ENCODE measurements at regions not wholly inside any gene's neighbourhood (a gene's known extent, or its start where the extent isn't known, plus 50 kb on each side); places are given as distances from the start of the nearest gene placed in this dataset.

DNA sequence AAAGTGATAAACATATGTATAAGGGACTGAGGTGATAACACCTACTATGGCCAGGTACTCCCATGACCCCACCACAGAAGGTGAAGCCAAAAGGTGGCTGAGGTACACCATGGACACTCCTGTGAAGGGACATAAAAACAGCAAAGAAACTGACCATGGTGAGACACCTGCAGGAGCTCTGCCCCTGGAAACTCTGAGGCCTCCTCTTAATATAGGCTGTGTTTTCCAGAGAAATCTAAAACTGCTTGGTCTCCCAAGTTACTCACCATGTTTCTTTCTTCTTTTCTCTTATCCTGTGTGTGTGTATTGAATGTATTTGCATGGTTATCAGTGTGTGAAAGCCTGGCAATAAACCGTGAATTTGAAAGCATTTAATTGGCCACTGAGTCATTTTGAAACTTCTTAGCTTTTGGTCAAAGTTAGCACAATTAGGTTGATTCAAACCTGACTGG is 739.3 kb upstream of the GCFC2 start:
- DNase-seq (ENCODE audit: low spot score) = no peak

DNA sequence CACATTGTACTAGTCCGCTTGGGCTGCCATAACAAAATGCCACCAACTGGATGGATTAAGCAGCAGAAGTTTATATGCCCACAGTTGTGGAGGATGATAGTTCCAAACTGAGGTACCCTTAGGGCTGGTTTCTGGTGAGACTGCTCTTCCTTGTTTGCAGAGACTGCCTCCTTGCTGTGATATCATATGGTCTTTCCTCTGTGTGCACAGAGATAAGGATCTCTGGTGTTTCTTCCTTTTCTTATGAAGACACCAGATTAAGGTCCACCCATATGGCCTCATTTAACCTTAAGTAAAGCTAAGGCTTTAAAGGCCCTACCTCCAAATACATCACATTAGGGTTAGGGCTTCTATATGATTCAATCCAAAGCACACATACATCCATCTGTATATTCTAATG is 738.2 kb upstream of the GCFC2 start:
- no peak for DNase-seq (ENCODE audit: low spot score)

DNA sequence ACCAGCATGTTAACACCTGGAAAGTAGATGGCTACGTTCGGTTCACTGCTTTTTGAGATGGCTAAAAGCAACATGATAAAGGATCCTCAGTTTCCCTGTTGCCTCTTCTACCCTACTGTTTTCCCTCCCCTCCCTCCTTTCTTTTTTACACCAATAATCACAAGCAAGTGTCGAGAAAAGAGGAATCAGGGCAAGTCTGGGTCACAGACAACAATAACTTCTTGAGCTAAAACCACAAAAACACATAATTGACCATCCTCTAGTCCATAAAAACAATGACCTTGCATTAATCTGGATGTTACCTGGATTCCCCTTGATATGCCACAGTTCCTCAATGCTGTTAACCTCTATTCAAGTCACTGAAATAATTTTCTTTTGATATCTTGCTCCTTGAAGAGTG is 736.6 kb upstream of the GCFC2 start:
- DNase-seq (ENCODE audit: low spot score) = no peak

DNA sequence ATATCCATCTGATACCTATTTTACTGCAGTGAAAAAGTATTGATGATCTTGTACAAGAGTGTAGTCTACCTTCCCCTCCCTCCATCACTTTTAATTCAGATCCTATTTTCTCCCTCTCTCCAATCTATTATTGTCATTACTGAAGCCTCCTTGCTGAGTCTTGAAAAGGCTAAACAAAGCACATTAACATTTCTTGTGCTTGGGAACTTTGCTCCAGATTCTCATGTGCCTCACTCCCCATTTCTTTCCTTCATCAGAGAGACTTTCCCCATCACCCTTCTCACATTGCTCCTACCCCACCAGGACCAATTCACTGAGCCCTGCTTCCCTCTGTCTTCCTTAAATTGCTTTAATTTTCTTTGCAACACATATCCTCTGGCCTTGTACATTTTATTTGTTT is 736.2 kb upstream of the GCFC2 start:
- no peak for DNase-seq (ENCODE audit: low spot score)

DNA sequence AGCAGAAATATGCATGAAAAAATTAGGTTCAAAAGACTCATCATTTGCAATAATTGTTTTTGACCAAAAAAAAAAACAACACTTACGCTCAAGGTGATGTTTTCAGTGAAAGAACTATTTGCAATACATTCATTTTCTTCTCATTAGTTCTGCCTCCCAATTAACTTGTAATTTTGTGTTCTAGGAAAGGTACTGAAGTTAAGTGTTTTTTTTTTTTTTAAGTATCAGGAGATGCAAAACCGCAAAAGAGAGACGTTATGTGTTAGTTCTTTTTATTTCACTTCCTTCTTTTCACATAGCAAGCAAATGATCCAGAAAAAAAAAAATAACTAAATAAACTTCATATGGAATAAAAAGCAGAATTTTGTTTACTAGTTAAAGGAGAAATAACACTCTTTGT is 735.2 kb upstream of the GCFC2 start:
- no peak for DNase-seq (ENCODE audit: low spot score)

DNA sequence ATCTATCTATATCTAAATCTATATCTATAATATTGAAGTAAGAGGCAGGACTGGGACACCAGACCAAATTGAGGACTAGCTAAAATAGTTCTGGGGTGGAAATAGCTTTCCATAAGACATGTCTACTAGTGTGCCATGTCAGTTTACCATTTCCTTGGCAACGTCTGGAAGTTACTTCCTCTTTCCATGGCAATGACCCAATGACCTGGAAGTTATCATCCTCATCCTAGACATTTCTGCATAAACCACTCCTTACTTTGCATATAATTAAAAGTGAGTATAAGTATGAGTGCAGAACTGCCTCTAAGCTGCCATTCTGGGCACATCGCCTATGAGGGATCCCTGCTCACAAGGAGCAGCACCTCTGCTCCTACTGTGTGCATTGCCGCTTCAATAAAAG is 734.0 kb upstream of the GCFC2 start:
- DNase-seq (ENCODE audit: low spot score) = no peak

DNA sequence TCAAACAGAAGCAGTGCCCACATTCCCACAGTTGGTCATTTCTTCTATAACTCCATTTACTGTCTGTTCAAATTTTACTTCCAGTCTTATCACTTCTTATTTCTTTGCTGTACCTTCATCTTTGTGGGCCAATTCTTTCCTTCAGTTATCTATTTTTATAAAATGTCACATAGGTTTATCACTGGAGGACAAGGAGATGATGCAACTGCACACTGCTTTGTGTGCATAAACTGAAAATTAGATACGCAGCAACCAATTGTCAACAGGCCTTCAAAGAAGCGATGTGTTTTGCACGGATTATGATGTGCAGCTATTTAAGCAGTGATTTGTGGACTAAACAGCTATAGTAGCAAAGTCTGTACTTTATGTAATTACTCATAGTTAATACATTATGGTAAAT is 726.8 kb upstream of the GCFC2 start:
- no peak for DNase-seq (ENCODE audit: low spot score)

DNA sequence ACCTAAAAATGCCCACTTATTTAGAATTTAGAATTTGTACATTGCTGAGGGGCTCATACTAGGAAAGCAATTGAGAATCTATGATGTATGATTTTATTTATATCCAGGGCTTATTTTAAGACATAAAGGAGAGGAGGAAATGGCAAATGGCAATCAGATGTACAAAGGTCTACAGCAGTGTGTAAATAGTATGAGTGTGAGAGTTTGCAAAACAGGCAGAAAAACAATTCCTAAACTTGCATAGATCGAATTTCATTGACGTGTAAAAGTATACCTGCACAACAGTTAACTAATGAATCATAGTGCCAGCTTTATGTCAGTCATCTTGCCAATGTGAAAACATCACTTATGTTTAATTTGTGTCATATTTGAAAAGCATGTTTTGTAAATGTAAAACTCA is 718.7 kb upstream of the GCFC2 start:
- DNase-seq (ENCODE audit: low spot score) = no peak

DNA sequence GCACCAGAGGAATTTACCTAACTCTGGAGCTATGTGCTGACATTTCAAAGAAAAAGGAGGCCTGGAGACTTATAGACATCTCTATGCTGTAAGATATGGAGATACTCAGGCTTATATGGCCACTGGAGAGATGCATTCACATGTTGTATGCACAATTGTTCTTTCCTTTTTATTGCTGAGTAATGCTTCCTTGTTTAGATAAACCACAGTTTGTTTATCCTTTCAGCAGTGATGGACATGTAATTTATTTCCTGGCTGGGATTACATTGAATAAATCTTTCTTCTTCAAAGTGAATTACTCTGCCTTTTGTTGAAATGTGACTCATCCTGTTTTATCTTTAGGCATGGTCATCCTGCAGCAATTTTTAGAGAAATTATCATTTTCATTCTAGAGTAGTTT is 716.7 kb upstream of the GCFC2 start:
- no peak for DNase-seq (ENCODE audit: low spot score)

DNA sequence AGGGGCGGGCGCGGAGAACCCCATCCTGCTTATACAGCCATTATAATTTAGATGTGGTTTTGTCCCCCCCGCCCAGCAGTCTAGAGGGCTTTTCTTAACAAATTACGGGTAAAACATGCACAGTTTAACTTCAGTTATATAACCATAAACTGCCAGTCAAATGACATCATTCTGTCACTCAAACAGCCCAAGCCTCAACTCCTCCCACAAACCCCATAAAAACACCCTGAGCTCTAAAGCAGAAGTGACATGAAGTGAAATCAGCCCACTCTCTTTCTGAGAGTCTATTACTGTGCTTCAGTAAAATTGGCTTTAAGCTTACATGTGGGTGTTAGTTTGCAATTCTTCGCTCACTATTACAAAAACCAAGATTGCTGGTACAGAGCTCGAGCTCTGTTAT is 705.1 kb upstream of the GCFC2 start:
- no peak for DNase-seq (ENCODE audit: low spot score)

DNA sequence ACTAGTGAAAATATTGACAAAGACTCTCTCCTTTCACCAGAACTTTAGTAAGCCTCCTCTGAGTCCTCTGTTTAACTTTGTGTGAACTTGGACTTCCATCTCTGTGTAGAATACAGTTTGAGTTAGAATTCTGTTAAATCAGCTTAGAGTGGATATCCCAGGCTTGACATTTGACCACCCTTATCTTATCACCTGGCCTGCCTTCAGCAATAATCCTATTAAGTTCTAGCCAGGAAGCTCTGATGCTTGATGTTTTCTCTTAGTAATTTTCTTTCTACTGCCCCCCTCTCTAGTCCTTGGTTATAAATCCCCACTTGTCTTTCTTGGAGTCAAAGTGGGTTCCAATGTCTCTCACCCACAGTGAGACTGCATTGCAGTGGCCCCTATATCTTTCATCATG is 702.7 kb upstream of the GCFC2 start:
- no peak for DNase-seq (ENCODE audit: low spot score)

DNA sequence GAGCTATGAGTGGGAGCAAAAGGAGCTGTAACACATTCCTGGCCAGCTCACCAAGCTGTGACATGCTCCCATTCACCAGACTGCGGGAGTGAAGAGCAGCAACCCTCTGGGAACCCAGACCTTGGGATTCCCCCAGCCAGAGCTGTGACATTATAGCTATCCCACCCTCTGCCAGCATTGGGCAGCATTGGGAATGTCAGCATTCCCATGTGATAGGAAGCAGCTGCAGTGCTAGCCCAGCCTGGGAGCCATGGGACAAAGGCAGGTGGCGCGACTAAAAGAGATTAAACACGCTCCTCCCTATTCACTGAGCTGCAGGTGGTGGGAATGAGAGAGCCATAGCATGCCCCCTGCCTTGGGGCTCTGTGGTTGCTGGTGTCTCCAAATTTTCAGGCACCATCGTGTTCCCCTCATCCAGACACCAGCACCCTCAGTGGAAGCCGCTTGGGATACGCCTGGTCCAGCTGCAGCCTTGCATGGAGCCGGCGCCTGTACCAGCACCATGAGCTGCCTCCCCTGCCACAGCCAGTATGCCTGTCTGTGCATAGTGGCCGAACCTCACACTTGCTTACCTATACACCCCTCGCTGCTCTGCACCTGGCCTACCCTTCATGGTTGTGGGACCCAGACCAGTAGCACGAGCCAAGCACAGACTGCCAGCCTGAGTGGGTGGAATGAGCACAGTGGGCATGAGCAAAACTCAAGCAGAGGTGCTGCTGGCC is 695.6 kb upstream of the GCFC2 start:
- DNase-seq (ENCODE audit: low spot score) = no peak

DNA sequence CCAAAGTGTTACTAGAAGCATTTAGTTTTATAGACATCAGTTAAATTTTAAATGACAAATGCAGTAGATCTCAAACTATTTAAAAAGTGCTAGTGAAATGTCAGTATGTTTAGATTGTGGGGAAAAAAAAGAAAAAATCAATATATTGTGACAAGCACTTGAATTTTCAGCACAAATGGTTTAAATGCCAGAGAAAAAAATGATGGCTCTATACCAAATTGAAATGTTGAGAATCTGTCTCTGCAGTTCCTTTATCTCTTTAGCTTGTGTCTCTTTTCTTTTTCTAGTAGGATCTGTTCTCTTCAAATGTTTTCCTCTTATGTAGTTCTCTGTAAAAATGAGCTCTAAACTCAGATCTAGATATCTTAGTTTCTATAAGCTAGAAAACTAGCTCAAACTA is 682.6 kb upstream of the GCFC2 start:
- no peak for DNase-seq (ENCODE audit: low spot score)

DNA sequence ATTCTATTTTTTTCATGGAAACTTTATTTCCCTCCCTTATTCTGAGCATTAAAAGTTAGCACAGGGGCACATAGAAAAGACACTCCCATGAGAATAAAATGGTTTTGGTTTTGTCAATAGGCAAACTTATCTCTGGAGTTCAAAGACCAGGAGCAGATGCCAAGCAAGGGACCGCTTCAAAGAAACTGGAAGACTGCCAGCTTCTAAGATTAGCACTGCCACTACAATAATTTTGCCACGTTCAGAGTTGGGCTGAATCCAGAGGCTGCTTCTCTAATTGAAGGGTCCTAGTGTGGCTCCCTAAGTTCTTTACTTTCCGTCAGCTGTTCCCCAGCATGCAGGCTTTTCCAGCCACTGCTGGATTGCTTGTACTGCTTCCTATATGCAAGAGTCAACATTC is 681.0 kb upstream of the GCFC2 start:
- no peak for DNase-seq (ENCODE audit: low spot score)

DNA sequence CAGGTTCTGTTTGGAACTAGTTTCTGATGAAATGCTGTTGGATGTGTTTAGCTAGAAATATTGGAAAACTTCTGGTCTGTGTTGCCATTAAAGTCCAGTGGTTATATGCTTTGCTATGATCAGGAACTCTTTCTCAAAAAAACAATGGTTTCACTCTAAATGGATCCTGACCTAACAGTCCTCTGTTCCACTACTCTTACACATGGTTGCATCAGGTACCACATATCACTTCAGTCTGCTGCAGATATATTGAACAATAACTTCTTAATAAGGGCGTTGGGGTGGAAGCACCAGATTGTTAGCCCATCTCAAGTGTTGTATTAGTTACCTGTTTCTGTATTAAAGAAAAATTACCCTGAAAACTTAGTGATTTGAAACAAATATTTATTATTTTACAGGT is 676.6 kb upstream of the GCFC2 start:
- no peak for DNase-seq (ENCODE audit: low spot score)

DNA sequence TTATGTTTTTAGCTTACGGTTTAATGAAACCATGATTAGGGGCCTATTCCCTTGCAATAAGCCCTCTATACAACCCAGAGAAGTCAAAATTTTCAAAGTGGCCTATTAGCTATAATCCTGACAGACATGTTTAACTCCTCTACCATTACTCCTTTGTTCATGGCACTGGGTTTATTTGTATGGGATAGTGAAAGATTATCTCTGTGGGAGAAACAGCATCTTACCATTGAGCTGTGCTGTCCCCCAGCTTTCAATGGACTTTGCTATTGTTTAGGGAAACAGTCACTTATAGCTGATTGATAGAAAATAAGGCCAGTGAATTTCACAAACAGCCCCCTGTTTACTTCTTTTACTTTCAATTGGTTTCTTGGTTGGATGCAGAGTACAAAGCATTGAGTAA is 675.2 kb upstream of the GCFC2 start:
- no peak for DNase-seq (ENCODE audit: low spot score)

DNA sequence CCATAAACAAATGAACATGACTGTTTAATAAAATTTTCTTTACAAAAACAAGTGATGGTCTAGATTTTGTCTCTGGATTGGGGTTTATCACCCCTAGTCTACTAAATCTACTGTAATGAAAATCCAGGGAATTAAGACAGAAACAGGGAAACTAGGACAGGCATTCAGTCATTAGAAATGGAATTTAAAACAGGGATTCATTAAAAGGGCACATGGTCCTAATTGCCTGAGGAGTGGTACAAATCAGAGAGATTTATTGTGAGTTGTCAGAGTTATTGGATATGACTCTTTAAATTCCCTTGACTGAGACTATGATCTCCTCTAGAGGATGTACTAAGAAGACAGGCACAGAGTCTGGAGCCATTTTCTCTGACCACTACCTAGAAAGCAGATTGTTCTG is 670.9 kb upstream of the GCFC2 start:
- no peak for DNase-seq (ENCODE audit: low spot score)

DNA sequence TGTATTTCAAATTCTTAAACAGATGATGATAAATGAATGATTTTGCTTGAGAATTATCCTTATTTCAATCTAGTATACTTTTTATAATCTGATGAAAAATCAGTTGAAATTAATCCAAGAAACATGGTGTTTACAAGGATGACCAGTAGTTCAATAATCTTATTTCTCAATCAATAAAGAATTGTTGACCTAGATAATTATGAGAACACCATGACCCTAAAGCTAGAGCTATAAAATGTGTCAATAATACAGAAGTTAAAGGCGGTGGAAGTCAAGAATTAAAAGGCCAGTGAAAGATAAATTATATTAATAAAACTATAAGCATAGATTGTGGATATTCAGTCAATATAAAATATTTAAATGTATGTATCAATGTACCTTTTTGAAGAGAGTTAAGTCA is 667.4 kb upstream of the GCFC2 start:
- DNase-seq (ENCODE audit: low spot score) = no peak

DNA sequence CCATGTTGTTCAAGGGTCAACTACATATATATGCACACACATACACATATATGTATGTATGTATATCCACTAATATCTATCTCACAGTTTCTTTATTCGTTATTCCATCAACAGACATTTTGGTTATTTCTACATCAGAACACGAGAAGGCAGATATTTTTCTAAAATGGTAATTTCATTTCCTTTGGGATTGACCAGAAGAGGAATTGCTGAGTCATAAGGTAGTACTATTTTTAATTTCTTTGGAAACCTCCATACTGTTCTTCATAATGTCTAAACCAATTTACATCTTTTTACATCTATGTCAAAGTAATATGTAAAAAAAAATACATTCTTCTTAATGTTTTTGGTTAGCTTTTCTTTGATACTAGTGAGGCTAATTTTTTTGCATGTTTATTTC is 630.7 kb upstream of the GCFC2 start:
- no peak for DNase-seq (ENCODE audit: low spot score)

DNA sequence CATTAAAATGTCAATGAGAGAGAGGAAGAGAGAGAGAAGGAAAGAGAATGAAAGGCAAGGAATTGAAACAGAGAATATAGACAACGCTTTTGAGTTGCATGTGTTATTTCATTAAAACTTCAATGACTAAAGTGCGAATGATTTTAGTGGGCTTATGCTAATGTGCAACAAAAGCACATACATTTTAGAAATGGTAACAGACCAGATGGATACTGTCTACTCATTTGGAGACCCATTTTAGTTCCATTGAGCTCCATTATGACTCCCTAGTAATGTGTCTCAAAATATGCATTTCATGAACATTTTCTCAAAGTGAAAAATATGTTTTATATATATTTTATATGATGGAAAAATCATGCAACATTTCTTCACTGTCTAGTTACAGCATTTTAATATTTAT is 622.2 kb upstream of the GCFC2 start:
- DNase-seq (ENCODE audit: low spot score) = no peak

DNA sequence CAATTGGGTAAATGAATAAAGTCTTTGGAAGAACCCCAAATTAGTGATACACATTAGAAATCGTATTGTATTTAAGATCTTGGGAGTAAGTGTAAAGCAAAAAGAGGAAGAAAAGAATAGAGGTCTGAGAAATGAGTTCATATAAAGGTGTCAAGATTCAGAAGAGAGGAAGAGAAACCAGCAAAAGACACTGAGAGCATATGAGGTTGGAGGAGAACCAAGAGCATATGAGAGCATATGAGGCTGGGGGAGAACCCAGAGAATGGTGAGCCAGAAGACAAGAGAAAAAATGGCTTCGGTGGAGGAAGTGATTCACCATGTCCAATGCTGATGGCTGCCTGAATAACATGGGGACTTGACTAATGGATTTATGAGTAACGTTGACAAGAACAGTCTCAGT is 620.1 kb upstream of the GCFC2 start:
- DNase-seq (ENCODE audit: low spot score) = no peak

DNA sequence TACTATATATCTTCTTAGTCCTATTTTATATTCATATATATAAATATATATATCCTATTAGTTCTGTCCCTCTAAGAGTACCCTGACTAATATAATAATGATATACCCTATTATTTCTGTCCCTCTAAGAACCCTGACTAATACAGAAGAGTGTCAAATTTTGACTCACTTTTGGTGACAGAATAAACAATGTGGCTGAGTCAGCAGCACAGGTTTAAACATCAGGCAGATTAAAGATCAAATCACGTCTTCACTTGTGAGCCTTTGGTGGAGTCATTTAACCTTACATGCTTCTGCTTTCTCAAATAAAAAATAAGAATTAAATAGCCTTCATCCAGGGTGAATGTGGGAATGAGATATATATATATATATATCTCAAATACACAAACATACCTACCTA is 615.9 kb upstream of the GCFC2 start:
- no peak for DNase-seq (ENCODE audit: low spot score)

DNA sequence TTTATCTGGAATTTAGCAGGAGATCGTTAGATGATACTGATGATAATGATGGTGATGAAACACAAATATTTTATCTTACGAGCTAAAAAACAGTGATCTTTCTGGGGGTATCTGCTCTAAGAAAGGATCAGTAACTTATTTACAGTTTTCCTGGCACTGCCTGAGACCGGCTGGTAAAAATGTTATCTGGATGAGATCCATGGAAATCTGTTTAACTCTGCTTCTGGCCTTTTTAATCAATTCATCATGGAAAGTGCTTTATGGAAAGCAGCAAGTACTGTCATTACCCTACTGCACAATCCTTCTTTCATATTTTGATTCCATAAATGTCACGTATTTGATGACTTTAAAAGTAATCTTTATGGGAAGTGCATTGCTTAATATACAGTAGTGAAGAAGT is 612.7 kb upstream of the GCFC2 start:
- DNase-seq (ENCODE audit: low spot score) = no peak

DNA sequence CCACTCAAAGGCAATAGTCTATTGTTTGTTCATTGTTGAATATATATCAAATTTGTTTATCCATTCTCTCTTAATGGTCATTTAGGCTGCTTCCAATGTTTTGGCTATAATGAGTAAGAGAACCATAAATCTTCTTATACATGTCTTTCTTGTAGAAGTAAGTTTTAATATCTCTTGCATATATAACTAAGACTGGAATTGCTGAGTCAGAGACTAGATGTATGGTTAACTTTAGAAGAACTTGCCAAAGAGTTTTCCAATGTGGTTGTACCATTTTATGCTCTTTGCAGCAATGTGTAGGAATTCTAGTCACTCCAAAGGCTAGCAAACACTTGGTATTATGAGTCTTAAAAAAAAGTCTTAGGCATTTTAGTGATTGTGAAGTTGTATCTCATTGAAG is 610.0 kb upstream of the GCFC2 start:
- no peak for DNase-seq (ENCODE audit: low spot score)

DNA sequence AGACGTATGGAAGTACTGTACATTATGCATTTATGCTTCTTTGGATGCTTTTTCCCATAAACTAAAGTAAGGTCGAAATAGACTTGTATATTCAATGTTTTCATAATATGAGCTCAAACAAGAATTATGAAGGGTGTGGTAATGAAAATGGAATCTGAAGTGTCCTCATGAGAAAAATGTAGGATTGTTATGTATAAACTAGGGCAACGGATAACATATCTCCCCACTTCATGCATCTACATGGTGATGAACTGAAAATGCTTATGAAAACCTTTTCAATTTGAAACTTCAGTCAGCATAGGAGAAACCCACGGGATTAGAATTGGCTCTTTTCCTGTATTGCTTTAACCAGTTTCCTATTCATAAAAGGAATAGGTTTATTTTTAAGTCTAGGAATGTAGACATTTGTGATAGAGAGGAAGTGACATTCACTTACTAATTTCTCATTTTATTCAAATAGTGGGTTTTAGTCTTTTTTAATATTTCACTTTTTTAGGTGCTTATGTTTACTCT is 608.2 kb upstream of the GCFC2 start:
- DNase-seq (ENCODE audit: low spot score) = no peak

All from AG08396 (cell line).